Breast epithelium (tissue), 3 donors: ENCODE measurements at regions not wholly inside any gene's neighbourhood (a gene's known extent, or its start where the extent isn't known, plus 50 kb on each side); places are given as distances from the start of the nearest gene placed in this dataset.

Experiments
- POLR2AphosphoS5 ChIP-seq, 3 donors: sonication (generic); formaldehyde crosslinking; IDR thresholded peaks; one replicate each; pipeline ENCODE4 v1.6.1; 2017; ENCODE audit warnings: antibody characterized with exemption in 3 of 3
- TF ChIP-seq, protein P1 (sequence below), 3 donors: fragments of 450-650 bp; IDR thresholded peaks; one replicate each; pipeline ENCODE4 v1.5.1; 2016 to 2017; ENCODE audit warnings: antibody characterized with exemption in 3 of 3, mild to moderate bottlenecking in 3 of 3, moderate library complexity in 3 of 3

DNA sequence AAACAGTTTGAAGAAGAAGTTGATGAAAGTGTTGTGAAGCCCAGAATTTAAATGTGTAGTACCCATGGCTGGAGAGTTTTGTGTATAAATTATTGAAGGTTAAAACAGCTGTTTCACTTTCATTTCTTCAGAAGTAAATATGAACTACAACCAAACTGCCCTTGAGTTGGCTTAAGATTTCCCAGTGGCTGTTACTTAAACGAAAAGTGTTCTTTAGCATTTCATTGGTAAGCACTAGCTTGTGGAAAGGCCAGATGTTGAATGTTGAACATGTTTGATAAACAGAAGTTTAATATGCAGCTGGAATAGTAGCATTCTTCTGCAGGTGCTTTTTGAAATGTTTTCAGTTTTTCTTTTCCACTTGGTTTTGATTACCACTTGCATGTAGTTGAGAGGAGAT lies 83.2 kb upstream of the TNRC6B start:
- TF ChIP-seq, protein P1, sequence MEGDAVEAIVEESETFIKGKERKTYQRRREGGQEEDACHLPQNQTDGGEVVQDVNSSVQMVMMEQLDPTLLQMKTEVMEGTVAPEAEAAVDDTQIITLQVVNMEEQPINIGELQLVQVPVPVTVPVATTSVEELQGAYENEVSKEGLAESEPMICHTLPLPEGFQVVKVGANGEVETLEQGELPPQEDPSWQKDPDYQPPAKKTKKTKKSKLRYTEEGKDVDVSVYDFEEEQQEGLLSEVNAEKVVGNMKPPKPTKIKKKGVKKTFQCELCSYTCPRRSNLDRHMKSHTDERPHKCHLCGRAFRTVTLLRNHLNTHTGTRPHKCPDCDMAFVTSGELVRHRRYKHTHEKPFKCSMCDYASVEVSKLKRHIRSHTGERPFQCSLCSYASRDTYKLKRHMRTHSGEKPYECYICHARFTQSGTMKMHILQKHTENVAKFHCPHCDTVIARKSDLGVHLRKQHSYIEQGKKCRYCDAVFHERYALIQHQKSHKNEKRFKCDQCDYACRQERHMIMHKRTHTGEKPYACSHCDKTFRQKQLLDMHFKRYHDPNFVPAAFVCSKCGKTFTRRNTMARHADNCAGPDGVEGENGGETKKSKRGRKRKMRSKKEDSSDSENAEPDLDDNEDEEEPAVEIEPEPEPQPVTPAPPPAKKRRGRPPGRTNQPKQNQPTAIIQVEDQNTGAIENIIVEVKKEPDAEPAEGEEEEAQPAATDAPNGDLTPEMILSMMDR (IDR thresholded peaks at IDR 0.05), result no peak
- no peak for TF ChIP-seq POLR2AphosphoS5 (IDR thresholded peaks at IDR 0.05)
